Endothelial cell of umbilical vein (primary cell): ENCODE measurements at regions not wholly inside any gene's neighbourhood (a gene's known extent, or its start where the extent isn't known, plus 50 kb on each side); places are given as distances from the start of the nearest gene placed in this dataset.

ENCODE experiments used
- BruUV-seq: library from RNA; stranded (reverse); fragments of 400-500 nt; replicated peaks from 2 replicates; lab custom pipeline; 2021; lab: Mats Ljungman, UMichigan
- CTCF ChIA-PET: fragments of 300-600, 350-600 bp; sonication (Branson Sonifier 250); formaldehyde crosslinking; loops from one replicate; lab custom pipeline; 2021; ENCODE audit warnings: antibody characterized with exemption, inconsistent platforms; lab: Charles Lee
- POLR2A ChIA-PET: fragments of 300-600, 350-600 bp; sonication (Branson Sonifier 250); formaldehyde crosslinking; loops from one replicate; lab custom pipeline; 2021; ENCODE audit warnings: antibody characterized with exemption, inconsistent platforms; lab: Charles Lee
- DNase-seq: peaks from one replicate; pipeline ENCODE4 v3.0.0-alpha.2; 2011; ENCODE audit warnings: low read depth, low spot score
- FAIRE-seq: peaks from 2 replicates; lab custom pipeline; 2011; peaks lifted over from hg19 to GRCh38; lab: Jason Lieb, UNC
- H2AFZ ChIP-seq: 2 replicates; pipeline ENCODE4 v1.6.0; 2012; ENCODE audit warnings: low read depth, low read length, control low read depth, inconsistent platforms
- H3K27ac ChIP-seq: 2 replicates; pipeline ENCODE4 v1.5.1; 2011; ENCODE audit warnings: low read depth, mild to moderate bottlenecking, control low read depth, low read length, moderate library complexity; ENCODE audit not compliant: insufficient read depth
- H3K27me3 ChIP-seq, 2 experiments: 2 replicates each; pipeline versions ENCODE4 v1.6.0 to v1.6.1; 2011; ENCODE audit warnings: low read length in 2 of 2, mixed read lengths in 1 of 2; ENCODE audit not compliant: control insufficient read depth in 2 of 2, insufficient read depth in 2 of 2
- H3K36me3 ChIP-seq, 2 experiments: 2 replicates in 1 of 2; 3 replicates in 1 of 2; pipeline ENCODE4 v1.5.1; 2011; ENCODE audit warnings: low read length in 2 of 2, mild to moderate bottlenecking in 1 of 2, moderate library complexity in 1 of 2; ENCODE audit not compliant: control insufficient read depth in 2 of 2, insufficient read depth in 2 of 2; ENCODE audit errors: extremely low read depth in 1 of 2
- H3K4me1 ChIP-seq: 3 replicates; pipeline ENCODE4 v1.5.1; 2011; ENCODE audit warnings: mild to moderate bottlenecking, low read length; ENCODE audit not compliant: control insufficient read depth, insufficient read depth; ENCODE audit errors: extremely low read depth
- H3K4me2 ChIP-seq: 2 replicates; pipeline ENCODE4 v1.6.1; 2011; ENCODE audit warnings: low read length, control low read depth, mixed read lengths; ENCODE audit not compliant: insufficient read depth
- H3K4me3 ChIP-seq, 3 experiments: fragments of 200-600 bp in 1 of 3; sonication (generic), shearing (Covaris generic) in 1 of 3; replicated peaks in 1 of 3; 2 replicates each; pipeline ENCODE4 v1.5.1; 2011 to 2016; ENCODE audit warnings: control low read depth in 3 of 3, low read length in 3 of 3, mild to moderate bottlenecking in 2 of 3, inconsistent platforms in 1 of 3, low read depth in 1 of 3, moderate library complexity in 1 of 3; ENCODE audit not compliant: insufficient read depth in 1 of 3
- H3K79me2 ChIP-seq: 2 replicates; pipeline ENCODE4 v1.6.0; 2012; ENCODE audit warnings: low read length, inconsistent platforms; ENCODE audit not compliant: control insufficient read depth, insufficient read depth
- H3K9ac ChIP-seq: replicated peaks from 2 replicates; pipeline ENCODE3; 2011; ENCODE audit warnings: low read length, control low read depth; ENCODE audit not compliant: insufficient read depth; ENCODE audit errors: extremely low read depth
- H3K9me1 ChIP-seq: replicated peaks from 3 replicates; pipeline ENCODE4 v1.6.0; 2011; ENCODE audit warnings: mild to moderate bottlenecking, low read length; ENCODE audit not compliant: control insufficient read depth, insufficient read depth; ENCODE audit errors: extremely low read depth
- H3K9me3 ChIP-seq: replicated peaks from 2 replicates; pipeline ENCODE4 v1.5.1; 2012; ENCODE audit warnings: low read length, inconsistent platforms; ENCODE audit not compliant: control insufficient read depth, insufficient read depth
- H4K20me1 ChIP-seq: replicated peaks from 2 replicates; pipeline ENCODE3; 2011; ENCODE audit warnings: mild to moderate bottlenecking, low read length; ENCODE audit not compliant: control insufficient read depth, insufficient read depth; ENCODE audit errors: extremely low read depth
- CTCF ChIP-seq, 2 donors: IDR thresholded peaks; 1 replicate in 1 of 2; 2 replicates in 1 of 2; pipeline ENCODE4 v1.5.1; 2011; ENCODE audit warnings: low read length in 2 of 2, mild to moderate bottlenecking in 2 of 2, moderate library complexity in 2 of 2, control low read depth in 1 of 2, inconsistent platforms in 1 of 2, low read depth in 1 of 2; ENCODE audit not compliant: insufficient read depth in 1 of 2; ENCODE audit errors: extremely low read depth in 1 of 2
- EZH2 ChIP-seq: IDR thresholded peaks from 2 replicates; pipeline ENCODE4 v1.6.1; 2012; ENCODE audit warnings: borderline replicate concordance, low read depth, mild to moderate bottlenecking, moderate library complexity, low read length, inconsistent platforms; ENCODE audit not compliant: severe bottlenecking
- FOS ChIP-seq: IDR thresholded peaks from 2 replicates; pipeline ENCODE4 v1.6.1; 2011; ENCODE audit warnings: mild to moderate bottlenecking, low read length, moderate library complexity, borderline replicate concordance; ENCODE audit not compliant: insufficient read depth
- GATA2 ChIP-seq: IDR thresholded peaks from 2 replicates; pipeline ENCODE4 v1.7.0; 2011; ENCODE audit warnings: low read depth, mild to moderate bottlenecking, moderate library complexity, mixed read lengths, low read length; ENCODE audit not compliant: insufficient read length, insufficient read depth
- JUN ChIP-seq: IDR thresholded peaks from 2 replicates; pipeline ENCODE4 v1.6.1; 2011; ENCODE audit warnings: borderline replicate concordance, low read depth; ENCODE audit not compliant: insufficient read length, insufficient read depth
- MAX ChIP-seq: IDR thresholded peaks from 2 replicates; pipeline ENCODE4 v1.6.1; 2011; ENCODE audit not compliant: insufficient read depth, insufficient read length
- MYC ChIP-seq: IDR thresholded peaks from one replicate; pipeline ENCODE4 v1.6.1; 2011; ENCODE audit warnings: mild to moderate bottlenecking, low read depth, low read length
- POLR2AphosphoS5 ChIP-seq: IDR thresholded peaks from 2 replicates; pipeline ENCODE4 v1.6.1; 2012; ENCODE audit warnings: low read depth, mild to moderate bottlenecking, control low read depth, low read length, moderate library complexity; ENCODE audit not compliant: insufficient read depth
- dilution Hi-C: fragments of 300-500 bp; cut with MboI; formaldehyde crosslinking; loops from one replicate; pipeline ENCODE4 v1.15.0; 2019; ENCODE audit warnings: low sequenced_read_pairs; ENCODE audit not compliant: extremely low pct_ligation_motif_present
- intact Hi-C: fragments of 100-400 bp; cut with micrococcal nuclease; formaldehyde crosslinking; loops from one replicate; pipeline ENCODE4 v1.10.0; 2022

- Histone ChIP-seq H2AFZ (no peak overlapping the region), H3K27ac (no peak overlapping the region), H3K9me3 (peaks cover 2% of the 10 kb centered on the region), H3K4me1 (no peaks in the 10 kb centered on the region), H3K9ac (no peak overlapping the region), H3K27me3 (no peaks in the 10 kb centered on the region), H4K20me1 (no peaks in the 10 kb centered on the region), H3K79me2 (no peaks in the 10 kb centered on the region), H3K9me1 (no peaks in the 10 kb centered on the region), H3K4me3 (no peak overlapping the region), H3K4me2 (no peak overlapping the region), H3K36me3 (no peaks in the 10 kb centered on the region)
- FAIRE-seq (no peak), DNase-seq (no peak)
- intact Hi-C loops: no loop called here
- TF ChIP-seq EZH2: no peak
- TF ChIP-seq JUN: no peak
- no peak for TF ChIP-seq MAX
- TF ChIP-seq CTCF (IDR thresholded peaks at IDR 0.05; ENCODE audit: extremely low read depth in 1 of 2, insufficient read depth in 1 of 2, low read depth in 1 of 2, low read length in 2 of 2): no peak
- TF ChIP-seq POLR2AphosphoS5: no peak
- no peak for TF ChIP-seq GATA2
- TF ChIP-seq FOS: no peak
- no peak for TF ChIP-seq MYC
- ChIA-PET CTCF (no interaction called here), POLR2A (no interaction called here)
- BruUV-seq: no TSS peak
- dilution Hi-C loops: no loop called here
Observed at GRCh38 chr19:30090476-30090875, 148.4 kb downstream of the URI1 start.
